Liver (tissue), 8 donors: ENCODE measurements at regions not wholly inside any gene's neighbourhood (a gene's known extent, or its start where the extent isn't known, plus 50 kb on each side); places are given as distances from the start of the nearest gene placed in this dataset.

Source experiments
- DNase-seq: peaks from one replicate; pipeline ENCODE4 v3.0.0-alpha.2; 2017; ENCODE audit warnings: low spot score
- H3K27ac ChIP-seq, 2 donors: one replicate each; pipeline ENCODE4 v1.7.0; 2013; ENCODE audit warnings: inconsistent platforms in 2 of 2, low read length in 2 of 2, control low read depth in 1 of 2, low read depth in 1 of 2, mild to moderate bottlenecking in 1 of 2
- H3K27me3 ChIP-seq, 4 donors: one replicate each; pipeline versions ENCODE4 v1.6.1 to v1.7.0; 2013; ENCODE audit warnings: low read length in 3 of 4, inconsistent platforms in 1 of 4, mild to moderate bottlenecking in 1 of 4, moderate library complexity in 1 of 4; ENCODE audit not compliant: control insufficient read depth in 4 of 4, insufficient read depth in 4 of 4
- H3K36me3 ChIP-seq, 4 donors: one replicate each; pipeline versions ENCODE4 v1.6.1 to v1.7.0; 2013; ENCODE audit warnings: low read length in 3 of 4, mild to moderate bottlenecking in 3 of 4, low read depth in 1 of 4, moderate library complexity in 1 of 4; ENCODE audit not compliant: control insufficient read depth in 4 of 4, insufficient read depth in 3 of 4
- H3K4me1 ChIP-seq, 4 donors: one replicate each; pipeline versions ENCODE4 v1.6.1 to v1.7.0; 2013; ENCODE audit warnings: low read length in 3 of 4, mild to moderate bottlenecking in 3 of 4, moderate library complexity in 1 of 4; ENCODE audit not compliant: control insufficient read depth in 4 of 4, insufficient read depth in 4 of 4
- H3K4me3 ChIP-seq, 3 donors: one replicate each; pipeline versions ENCODE4 v1.6.1 to v1.7.0; 2013; ENCODE audit warnings: low read length in 3 of 3, control low read depth in 1 of 3, low read depth in 1 of 3, mild to moderate bottlenecking in 1 of 3
- H3K9ac ChIP-seq, 2 donors: one replicate each; pipeline ENCODE4 v1.7.0; 2013; ENCODE audit warnings: low read length in 2 of 2, mild to moderate bottlenecking in 2 of 2, moderate library complexity in 2 of 2, control low read depth in 1 of 2, low read depth in 1 of 2
- H3K9me3 ChIP-seq, 4 donors: one replicate each; pipeline versions ENCODE4 v1.6.1 to v1.7.0; 2013; ENCODE audit warnings: low read length in 3 of 4; ENCODE audit not compliant: control insufficient read depth in 4 of 4
- ATF3 ChIP-seq: IDR thresholded peaks from 2 replicates; pipeline ENCODE4 v1.6.1; 2016; ENCODE audit warnings: antibody characterized with exemption
- CTCF ChIP-seq: fragments of 150-350 bp; IDR thresholded peaks from 2 replicates; pipeline ENCODE4 v1.5.1; 2017; ENCODE audit warnings: improper control_type of control experiment, low read depth, low read length; ENCODE audit not compliant: missing input control
- EGR1 ChIP-seq, 2 donors: IDR thresholded peaks; 2 replicates each; pipeline ENCODE4 v1.6.1; 2016 to 2018; ENCODE audit warnings: antibody characterized with exemption in 2 of 2, low read depth in 2 of 2
- FOXA1 ChIP-seq: IDR thresholded peaks from 2 replicates; pipeline ENCODE4 v1.6.1; 2016; ENCODE audit warnings: antibody characterized with exemption
- FOXA2 ChIP-seq: IDR thresholded peaks from 2 replicates; pipeline ENCODE4 v1.6.1; 2016; ENCODE audit warnings: antibody characterized with exemption
- GABPA ChIP-seq, 2 donors: IDR thresholded peaks in 1 of 2; conservative IDR thresholded peaks in 1 of 2; 2 replicates each; pipeline ENCODE4 v1.6.1; 2016; ENCODE audit warnings: antibody characterized with exemption in 2 of 2, mild to moderate bottlenecking in 1 of 2, moderate library complexity in 1 of 2
- HNF4A ChIP-seq, 2 donors: conservative IDR thresholded peaks; 2 replicates each; pipeline ENCODE4 v1.6.1; 2016; ENCODE audit warnings: antibody characterized with exemption in 2 of 2, mild to moderate bottlenecking in 2 of 2
- HNF4G ChIP-seq: IDR thresholded peaks from 2 replicates; pipeline ENCODE4 v1.6.1; 2016; ENCODE audit warnings: antibody characterized with exemption
- JUND ChIP-seq, 2 donors: IDR thresholded peaks; 2 replicates each; pipeline ENCODE4 v1.6.1; 2016; ENCODE audit warnings: antibody characterized with exemption in 2 of 2
- MAX ChIP-seq: IDR thresholded peaks from 2 replicates; pipeline ENCODE4 v1.6.1; 2016; ENCODE audit warnings: antibody characterized with exemption
- NR2F2 ChIP-seq: IDR thresholded peaks from 2 replicates; pipeline ENCODE4 v1.6.1; 2016; ENCODE audit warnings: antibody characterized with exemption
- RAD21 ChIP-seq, 2 donors: IDR thresholded peaks; 2 replicates each; pipeline ENCODE4 v1.6.1; 2016; ENCODE audit warnings: antibody characterized with exemption in 2 of 2, mild to moderate bottlenecking in 2 of 2
- REST ChIP-seq: IDR thresholded peaks from 2 replicates; pipeline ENCODE4 v1.6.1; 2016; ENCODE audit warnings: antibody characterized with exemption, mild to moderate bottlenecking
- RXRA ChIP-seq, 2 donors: IDR thresholded peaks; 2 replicates each; pipeline ENCODE4 v1.6.1; 2017 to 2018; ENCODE audit warnings: antibody characterized with exemption in 2 of 2, mild to moderate bottlenecking in 1 of 2
- SP1 ChIP-seq: IDR thresholded peaks from 2 replicates; pipeline ENCODE4 v1.6.1; 2018; ENCODE audit warnings: antibody characterized with exemption, mild to moderate bottlenecking
- TAF1 ChIP-seq: conservative IDR thresholded peaks from 2 replicates; pipeline ENCODE4 v1.6.1; 2016; ENCODE audit warnings: antibody characterized with exemption, mild to moderate bottlenecking
- YY1 ChIP-seq: IDR thresholded peaks from 2 replicates; pipeline ENCODE4 v1.6.1; 2016; ENCODE audit warnings: antibody characterized with exemption, mild to moderate bottlenecking
- ZBTB33 ChIP-seq: IDR thresholded peaks from 2 replicates; pipeline ENCODE4 v1.6.1; 2016; ENCODE audit warnings: antibody characterized with exemption
- WGBS: extraction: QIAGEN DNeasy Blood & Tissue Kit; methylation state at CpG from one replicate; pipeline ENCODE4 v1.1.7; 2013; 5-methylcytosine and 5-hydroxymethylcytosine counted together
- donor health status: healthy.
- donor health status: healthy.
- donor health status: healthy.
- donor health status: healthy.
- donor health status: healthy.

- Histone ChIP-seq H3K27me3 (no peaks in the 10 kb centered on the region), H3K9ac (no peak overlapping the region), H3K4me3 (no peak overlapping the region), H3K4me1 (peaks cover 0 to 10% (median 5%) of the 10 kb centered on the region in 4 donors), H3K27ac (no peak overlapping the region), H3K36me3 (no peaks in the 10 kb centered on the region), H3K9me3 (no peaks in the 10 kb centered on the region)
- DNase-seq, result no peak
- over 99% methylated on average over 2 of the region's 2 CpGs for WGBS
- no peak for TF ChIP-seq FOXA1
- TF ChIP-seq CTCF, result no peak
- no peak for TF ChIP-seq GABPA (IDR thresholded peaks at IDR 0.05 in 1 of 2, conservative IDR thresholded peaks at IDR 0.05 in 1 of 2)
- no peak for TF ChIP-seq NR2F2
- no peak for TF ChIP-seq RXRA (IDR thresholded peaks at IDR 0.05)
- TF ChIP-seq TAF1, result no peak
- TF ChIP-seq REST, result no peak
- TF ChIP-seq YY1, result no peak
- TF ChIP-seq FOXA2, result no peak
- TF ChIP-seq JUND (IDR thresholded peaks at IDR 0.05), result no peak
- no peak for TF ChIP-seq HNF4G
- TF ChIP-seq RAD21 (IDR thresholded peaks at IDR 0.05), result no peak
- TF ChIP-seq EGR1 (IDR thresholded peaks at IDR 0.05; ENCODE audit: low read depth in 2 of 2), result no peak
- no peak for TF ChIP-seq MAX
- TF ChIP-seq ATF3, result no peak
- TF ChIP-seq SP1, result no peak
- no peak for TF ChIP-seq HNF4A (conservative IDR thresholded peaks at IDR 0.05)
- TF ChIP-seq ZBTB33, result no peak
These were observed 83.6 kb upstream of the BARX2 start for GRCh38 chr11:129292092-129292491.

GRCh38 chr11:129291546-129291945 is 84.1 kb upstream of the BARX2 start:
- 89% methylated on average over 5 of the region's 5 CpGs for WGBS
- no peak overlapping the region for H3K27ac ChIP-seq
- no peak overlapping the region for H3K4me3 ChIP-seq
- no peak overlapping the region for H3K9ac ChIP-seq
- TF ChIP-seq REST (no peak), HNF4G (no peak), HNF4A (conservative IDR thresholded peaks at IDR 0.05) (no peak)
- no peaks in the 10 kb centered on the region for H3K36me3 ChIP-seq
- peaks cover 0 to 10% (median 5%) of the 10 kb centered on the region in 4 donors for H3K4me1 ChIP-seq
- no peak for DNase-seq
- H3K27me3 ChIP-seq, result no peaks in the 10 kb centered on the region
- no peaks in the 10 kb centered on the region for H3K9me3 ChIP-seq
